BJ (cell line): ENCODE measurements at regions not wholly inside any gene's neighbourhood (a gene's known extent, or its start where the extent isn't known, plus 50 kb on each side); places are given as distances from the start of the nearest gene placed in this dataset.

Experiments
- CTCF ChIA-PET: fragments of 350-600 bp; formaldehyde crosslinking; extraction: SDS; loops from one replicate; lab custom pipeline; 2021; ENCODE audit warnings: antibody characterized with exemption, inconsistent platforms; lab: Yijun Ruan, JAX
- POLR2A ChIA-PET: fragments of 300-600 bp; sonication (Branson Sonifier 250); formaldehyde crosslinking; extraction: SDS; loops from one replicate; lab custom pipeline; 2021; ENCODE audit warnings: antibody characterized with exemption; lab: Charles Lee
- DNase-seq: peaks from one replicate; pipeline ENCODE4 v3.0.0-alpha.2; 2011; ENCODE audit warnings: low read depth
- H3K27me3 ChIP-seq: 2 replicates; pipeline ENCODE4 v1.6.0; 2011; ENCODE audit warnings: low read length; ENCODE audit not compliant: control insufficient read depth, insufficient read depth
- H3K36me3 ChIP-seq: 2 replicates; pipeline ENCODE4 v1.5.1; 2011; ENCODE audit warnings: low read length; ENCODE audit not compliant: control insufficient read depth, insufficient read depth
- H3K4me3 ChIP-seq: 2 replicates; pipeline ENCODE4 v1.5.1; 2011; ENCODE audit warnings: low read depth, mild to moderate bottlenecking, control low read depth, low read length
- CTCF ChIP-seq: IDR thresholded peaks from 2 replicates; pipeline ENCODE4 v1.5.1; 2011; ENCODE audit warnings: low read depth, mild to moderate bottlenecking, control low read depth, inconsistent platforms, low read length, moderate library complexity; ENCODE audit not compliant: insufficient read depth

GRCh38 chr1:34278211-34278610 is 101.5 kb downstream of the C1orf94 start:
- TF ChIP-seq CTCF, result no peak
- H3K4me3 ChIP-seq, result no peak overlapping the region
- CTCF ChIA-PET, result no interaction called here
- peaks cover 2% of the 10 kb centered on the region; the same call in 1 of the 2 replicates for H3K27me3 ChIP-seq
- POLR2A ChIA-PET, result no interaction called here
- no peaks in the 10 kb centered on the region for H3K36me3 ChIP-seq
- DNase-seq, result no peak

GRCh38 chr1:34279971-34280370 is 103.3 kb downstream of the C1orf94 start:
- no peak for DNase-seq
- Histone ChIP-seq H3K27me3 (peaks cover 2% of the 10 kb centered on the region; the same call in 1 of the 2 replicates), H3K36me3 (no peaks in the 10 kb centered on the region), H3K4me3 (no peak overlapping the region)
- ChIA-PET CTCF (interaction anchor here (0.5 kb wide), 1 partner anchor 249 kb away, joined by 3 read pairs; no protein-coding TSS in a partner anchor), POLR2A (no interaction called here)
- TF ChIP-seq CTCF, result no peak

GRCh38 chr1:34280509-34280908 is 103.8 kb downstream of the C1orf94 start:
- H3K36me3 ChIP-seq, result no peaks in the 10 kb centered on the region
- POLR2A ChIA-PET, result no interaction called here
- H3K27me3 ChIP-seq, result peaks cover 2% of the 10 kb centered on the region; the same call in 1 of the 2 replicates
- CTCF ChIA-PET, result interaction anchor here (0.5 kb wide), 1 partner anchor 250 kb away, joined by 3 read pairs; no protein-coding TSS in a partner anchor
- DNase-seq, result no peak
- no peak overlapping the region for H3K4me3 ChIP-seq
- TF ChIP-seq CTCF, result no peak

GRCh38 chr1:34283142-34283541 is 106.4 kb downstream of the C1orf94 start:
- DNase-seq, result no peak
- Histone ChIP-seq H3K36me3 (no peaks in the 10 kb centered on the region), H3K4me3 (no peak overlapping the region), H3K27me3 (peaks cover 2% of the 10 kb centered on the region; the same call in 1 of the 2 replicates)
- POLR2A ChIA-PET, result no interaction called here
- CTCF ChIA-PET, result no interaction called here
- TF ChIP-seq CTCF, result no peak

- TF ChIP-seq CTCF, result no peak
- ChIA-PET CTCF (no interaction called here), POLR2A (no interaction called here)
- no peak for DNase-seq
- no peaks in the 10 kb centered on the region for H3K27me3 ChIP-seq
- H3K36me3 ChIP-seq, result no peaks in the 10 kb centered on the region
- no peak overlapping the region for H3K4me3 ChIP-seq
Observed at GRCh38 chr1:34286511-34286910, 109.8 kb downstream of the C1orf94 start.
